HG03565 (cell line): ENCODE measurements at regions not wholly inside any gene's neighbourhood (a gene's known extent, or its start where the extent isn't known, plus 50 kb on each side); places are given as distances from the start of the nearest gene placed in this dataset.
"Not testable (repeated sequence)": the region's sequence is repeated elsewhere in the genome, so short reads cannot be mapped to it uniquely, and the experiment has no call there.

Source experiments
- ATAC-seq: cut with Tn5 transposase; IDR thresholded peaks from one replicate; pipeline ENCODE4 v1.9.1; 2021; ENCODE audit warnings: mild to moderate bottlenecking, moderate library complexity; ENCODE audit not compliant: unreplicated experiment

DNA sequence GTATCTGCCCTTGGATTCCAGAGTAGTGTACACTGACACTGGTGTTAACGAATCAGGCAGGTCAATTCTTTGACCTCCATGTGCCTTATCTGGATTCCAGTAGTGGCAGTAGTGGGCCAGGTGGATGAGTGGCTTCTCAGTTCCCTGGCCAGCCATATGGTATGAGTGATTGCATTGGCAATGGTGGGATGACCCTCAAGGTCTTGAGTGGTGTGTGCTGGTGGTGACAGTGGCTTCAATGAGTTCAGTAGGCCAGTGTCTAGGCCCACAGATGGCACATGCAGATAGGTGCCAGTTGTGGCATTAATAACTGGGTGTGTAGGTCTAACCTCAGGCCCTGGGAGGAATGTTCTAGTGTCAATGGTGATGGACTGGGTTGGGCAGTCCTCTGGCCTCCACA lies 674.1 kb upstream of the NXPH2 start:
- no peak for ATAC-seq

DNA sequence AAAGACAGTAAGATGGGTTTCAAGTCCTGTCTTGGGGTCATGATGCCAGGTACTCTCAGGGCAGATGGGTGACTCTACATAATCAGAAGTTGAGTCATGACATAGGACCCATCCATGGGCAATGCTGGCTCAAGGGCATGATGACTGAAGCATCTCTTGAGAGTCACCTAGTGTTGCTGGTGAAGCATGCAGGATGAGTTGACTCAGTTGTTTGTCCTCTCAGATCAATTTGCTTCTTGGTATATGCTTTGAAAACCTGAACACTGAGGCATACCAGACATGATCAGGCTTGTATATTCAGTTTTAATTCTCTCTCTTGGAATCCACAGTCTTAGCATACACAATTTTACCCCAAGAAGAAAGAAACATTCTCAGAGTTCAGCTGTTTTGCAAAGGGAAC lies 658.9 kb upstream of the NXPH2 start:
- no peak for ATAC-seq

DNA sequence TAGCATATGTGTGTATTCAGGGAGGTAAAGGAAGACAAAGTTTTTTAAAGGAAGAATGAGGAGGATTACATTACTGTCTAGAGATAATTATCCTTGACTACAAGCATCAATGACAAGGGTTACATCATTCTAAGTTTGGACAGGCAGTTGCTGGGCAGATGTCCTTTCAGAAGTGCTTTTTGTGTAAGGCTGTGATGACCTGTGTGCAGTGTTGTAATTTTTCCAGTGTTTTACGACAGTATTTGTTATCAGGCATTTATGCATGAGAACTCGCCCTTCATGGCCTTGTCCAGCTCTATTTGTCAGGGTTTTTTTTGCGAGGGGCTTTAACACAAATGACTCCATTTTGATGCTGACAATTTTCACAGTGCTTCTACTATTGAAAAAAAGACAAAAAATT lies 658.3 kb upstream of the NXPH2 start:
- ATAC-seq: no peak

GRCh38 chr2:139427164-139427563 lies 647.0 kb upstream of the NXPH2 start:
- ATAC-seq: no peak

DNA sequence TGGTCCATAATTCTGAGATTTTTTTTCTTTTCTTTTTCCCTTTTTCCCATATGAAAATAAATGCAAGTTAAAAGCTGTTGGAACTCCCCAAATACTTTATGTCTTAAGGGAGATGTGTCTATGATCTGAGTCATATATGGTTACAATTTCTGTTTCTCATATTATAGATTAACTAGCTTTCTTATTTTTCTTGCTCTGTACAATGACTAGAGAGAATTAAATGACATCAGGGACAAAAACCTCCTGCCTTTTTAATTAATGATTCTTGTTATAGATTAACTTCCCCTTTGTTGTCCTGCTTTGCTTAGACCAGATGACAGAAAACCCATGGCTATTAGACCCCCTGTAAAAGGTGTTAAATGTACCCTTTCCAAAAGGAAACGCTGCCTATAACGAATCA lies 643.9 kb upstream of the NXPH2 start:
- no peak for ATAC-seq

GRCh38 chr2:139411236-139411635 lies 631.0 kb upstream of the NXPH2 start:
- no peak for ATAC-seq

- not testable (repeated sequence) for ATAC-seq
Observed at GRCh38 chr2:139410833-139411174, 630.6 kb upstream of the NXPH2 start.

DNA sequence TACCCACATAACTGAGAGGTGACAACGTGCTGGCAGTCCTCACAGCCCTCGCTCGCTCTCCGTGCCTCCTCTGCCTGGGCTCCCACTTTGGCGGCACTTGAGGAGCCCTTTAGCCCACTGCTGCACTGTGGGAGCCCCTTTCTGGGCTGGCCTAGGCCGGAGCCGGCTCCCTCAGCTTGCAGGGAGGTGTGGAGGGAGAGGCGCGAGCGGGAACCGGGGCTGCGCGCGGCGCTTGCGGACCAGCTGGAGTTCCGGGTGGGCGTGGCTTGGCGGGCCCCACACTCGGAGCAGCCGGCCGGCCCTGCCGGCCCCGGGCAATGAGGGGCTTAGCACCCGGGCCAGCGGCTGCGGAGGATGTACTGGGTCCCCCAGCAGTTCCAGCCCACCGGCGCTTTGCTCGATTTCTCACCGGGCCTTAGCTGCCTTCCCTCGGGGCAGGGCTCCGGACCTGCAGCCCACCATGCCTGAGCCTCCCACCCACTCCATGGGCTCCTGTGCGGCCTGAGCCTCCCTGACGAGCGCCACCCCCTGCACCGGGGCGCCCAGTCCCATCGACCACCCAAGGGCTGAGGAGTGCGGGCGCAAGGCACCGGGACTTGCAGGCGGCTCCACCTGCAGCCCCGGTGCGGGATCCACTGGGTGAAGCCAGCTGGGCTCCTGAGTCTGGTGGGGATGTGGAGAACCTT lies 630.1 kb upstream of the NXPH2 start:
- not testable (repeated sequence) for ATAC-seq

DNA sequence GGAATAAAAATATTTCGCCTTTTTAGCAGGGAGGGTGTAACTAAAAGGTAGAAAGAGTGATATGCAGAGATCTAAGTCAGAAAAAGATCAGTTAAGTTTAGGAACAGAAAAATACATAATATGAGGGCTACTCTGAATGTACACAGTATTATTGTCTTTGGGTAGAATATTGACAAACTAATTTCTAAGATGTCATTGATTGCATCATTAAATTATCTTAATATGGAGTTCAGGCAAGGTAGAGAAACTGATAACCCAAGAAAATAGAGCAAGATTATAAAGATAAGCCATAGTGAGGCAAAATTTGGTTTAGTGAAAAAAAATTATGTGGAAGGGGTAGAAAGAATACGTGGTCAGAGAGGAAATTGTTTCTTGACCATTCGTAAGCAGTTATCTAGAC lies 629.0 kb upstream of the NXPH2 start:
- no peak for ATAC-seq

- ATAC-seq: no peak
Observed at GRCh38 chr2:139403948-139404347, 623.8 kb upstream of the NXPH2 start.

DNA sequence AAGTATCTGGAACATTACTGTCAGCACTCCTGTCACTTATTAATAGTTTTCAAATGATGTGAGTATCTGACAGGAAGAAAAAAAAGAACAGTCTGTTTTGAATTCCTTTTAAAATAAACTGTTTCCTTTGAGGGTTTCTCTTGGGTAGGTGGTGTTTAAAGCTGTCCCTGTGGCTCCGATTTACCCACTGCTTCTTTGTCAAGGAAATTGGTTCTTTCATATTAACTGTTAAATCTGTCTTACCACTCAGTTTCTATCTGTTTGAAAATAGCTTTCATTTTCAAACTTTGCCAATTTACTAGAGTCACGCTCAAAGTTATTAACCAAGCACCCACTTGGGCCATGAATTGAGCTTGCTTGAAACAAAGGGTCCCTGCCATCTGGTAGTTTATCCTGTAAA lies 614.6 kb upstream of the NXPH2 start:
- no peak for ATAC-seq

- ATAC-seq: no peak
Observed at GRCh38 chr2:139389391-139389790, 609.2 kb upstream of the NXPH2 start.

- no peak for ATAC-seq
Observed at GRCh38 chr2:139386401-139386800, 606.2 kb upstream of the NXPH2 start.

DNA sequence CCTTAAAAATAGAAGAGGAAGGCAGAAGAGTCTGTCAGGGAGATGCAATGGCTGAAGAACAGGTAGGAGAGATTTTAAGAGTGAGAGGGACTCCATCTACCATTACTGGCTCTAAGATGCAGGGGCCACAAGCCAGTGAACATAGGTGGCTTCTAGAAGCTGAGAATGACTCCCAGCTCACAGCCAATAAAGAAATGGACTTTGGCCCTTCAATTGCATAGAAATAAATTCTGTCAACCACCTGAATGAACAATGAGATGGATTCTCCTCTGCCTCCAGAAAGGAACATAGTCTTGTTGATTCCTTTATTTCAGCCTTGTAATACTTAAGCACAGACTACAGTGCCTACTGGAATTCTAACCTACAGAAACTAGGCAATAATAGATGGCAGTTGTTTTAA lies 603.3 kb upstream of the NXPH2 start:
- ATAC-seq: no peak

DNA sequence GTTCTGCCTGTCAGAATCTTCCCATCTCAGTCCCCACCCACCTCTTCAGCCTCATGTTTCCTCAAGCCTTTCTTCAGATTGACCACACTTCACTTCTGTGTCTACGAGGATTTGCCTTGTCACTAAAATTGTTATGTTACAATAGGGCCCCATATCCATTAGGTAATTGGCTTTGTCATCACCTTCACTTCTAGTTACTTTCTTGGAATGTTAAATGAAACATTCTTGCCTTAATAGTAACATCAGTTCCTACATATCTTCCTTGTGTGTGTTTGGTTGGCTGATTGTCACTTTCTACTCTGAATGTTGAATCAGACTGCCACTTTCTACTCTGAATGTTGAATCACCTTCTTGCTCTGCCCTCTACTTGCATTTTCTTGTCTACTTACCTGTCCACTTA lies 599.9 kb upstream of the NXPH2 start:
- no peak for ATAC-seq

- no peak for ATAC-seq
Observed at GRCh38 chr2:139378373-139378772, 598.2 kb upstream of the NXPH2 start.

DNA sequence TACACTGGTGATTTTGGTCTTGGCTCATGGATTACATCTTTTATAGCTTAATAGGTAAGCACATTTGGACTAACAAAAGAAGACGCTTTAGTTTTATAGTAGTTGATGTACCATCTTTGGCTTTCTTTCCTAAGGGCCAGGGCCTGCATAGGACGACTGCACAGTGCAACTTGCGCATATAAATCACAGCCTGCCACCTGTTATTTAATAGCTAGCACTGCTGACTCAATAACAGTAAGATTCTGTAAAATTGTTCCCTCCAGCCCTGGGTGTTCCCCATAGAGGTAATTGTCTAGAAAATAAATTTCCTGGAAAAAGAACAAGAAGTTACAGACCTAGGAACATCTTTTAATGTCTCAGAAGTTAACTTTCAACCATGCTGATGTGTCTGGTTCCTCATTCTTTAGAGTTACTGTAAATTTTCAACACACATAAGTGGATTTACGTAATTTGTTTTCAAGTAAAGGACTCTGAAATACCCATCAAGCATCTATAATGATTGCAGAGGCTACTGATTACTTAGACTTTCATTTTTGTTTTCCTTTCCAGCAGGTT lies 594.2 kb upstream of the NXPH2 start:
- ATAC-seq: no peak

DNA sequence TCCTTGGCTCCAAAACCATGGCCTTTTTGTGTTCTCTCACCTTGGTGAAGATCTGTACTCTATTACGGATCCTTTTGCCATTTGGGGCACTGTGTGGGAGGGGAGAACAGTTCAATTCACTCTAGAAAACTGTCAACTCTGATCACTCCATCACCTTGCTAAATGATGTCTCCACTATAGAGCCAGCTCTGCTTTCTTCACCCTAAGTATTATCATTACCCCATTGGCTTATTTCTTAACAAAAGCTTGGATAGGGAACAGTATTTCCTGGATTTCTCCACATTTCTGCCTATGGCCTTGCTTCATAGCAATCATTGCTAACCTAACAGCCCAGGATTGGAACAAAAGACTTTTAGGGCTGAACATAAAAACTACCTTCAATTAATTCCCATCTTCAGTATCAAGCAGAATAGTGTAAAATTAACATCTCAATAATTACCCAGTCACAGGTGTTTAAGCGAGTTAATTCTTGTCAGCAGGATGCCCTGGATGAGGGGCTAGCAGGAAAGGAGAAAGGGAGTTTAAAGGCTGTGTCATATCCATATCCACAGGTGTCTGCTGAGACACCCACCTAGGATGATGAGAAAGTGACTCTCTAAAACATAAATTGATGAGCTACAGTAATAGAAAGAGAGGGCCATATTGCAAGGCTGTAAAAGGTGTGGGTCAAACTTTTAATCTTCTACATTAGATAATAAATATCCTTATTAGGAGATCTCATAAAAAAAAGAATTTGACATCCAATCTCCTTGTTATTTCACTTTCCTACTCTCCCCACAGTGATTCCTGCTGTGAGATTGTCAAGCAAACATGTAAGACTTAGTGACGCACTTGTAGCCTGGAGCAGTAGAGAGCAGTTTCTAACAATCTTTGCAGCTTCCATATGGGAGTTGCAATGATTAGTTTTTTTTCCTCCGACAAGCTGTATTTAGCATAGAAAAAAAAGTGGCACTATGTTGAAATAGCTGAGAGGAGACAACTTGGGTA lies 589.5 kb upstream of the NXPH2 start:
- no peak for ATAC-seq

DNA sequence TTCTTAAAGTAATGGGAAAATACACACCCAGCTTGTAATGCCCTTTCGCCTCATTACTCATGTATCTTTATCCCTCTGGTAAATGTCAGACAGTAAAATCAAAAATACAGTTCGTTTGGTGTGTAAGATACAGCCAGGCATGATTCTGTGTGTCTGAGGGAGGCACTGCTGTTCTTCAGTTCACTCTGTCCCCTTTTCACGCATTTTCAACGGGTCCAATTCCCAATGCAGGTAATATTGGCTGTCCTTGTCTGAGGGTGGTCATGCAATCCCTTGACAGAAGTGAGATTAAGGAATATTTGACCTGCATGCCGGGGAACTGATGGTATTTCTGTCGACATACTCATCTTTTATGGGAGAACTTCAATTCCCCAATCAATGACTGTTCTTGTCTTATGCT lies 587.2 kb upstream of the NXPH2 start:
- ATAC-seq: no peak

- ATAC-seq: no peak
Observed at GRCh38 chr2:139366681-139367080, 586.5 kb upstream of the NXPH2 start.

GRCh38 chr2:139365189-139365588 lies 585.0 kb upstream of the NXPH2 start:
- ATAC-seq: no peak

DNA sequence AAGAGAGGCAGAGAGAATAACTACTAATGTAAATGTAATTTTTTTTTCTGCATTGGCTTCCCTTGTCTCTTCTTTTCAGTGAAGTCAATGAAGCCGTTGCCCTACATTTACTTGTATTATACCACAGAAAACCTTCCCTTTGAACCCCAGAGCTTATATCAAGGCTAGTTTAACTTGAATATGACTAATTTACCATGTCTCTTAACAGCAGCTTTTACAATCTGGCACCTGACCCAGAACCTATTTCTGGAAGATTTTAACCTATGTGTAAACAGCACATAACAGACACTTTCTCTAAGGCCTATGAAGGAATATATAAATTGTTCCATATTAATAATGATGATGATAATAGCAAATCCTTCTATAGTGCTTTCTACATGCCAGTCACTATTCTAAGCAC lies 580.5 kb upstream of the NXPH2 start:
- no peak for ATAC-seq
